Left ventricle myocardium inferior (tissue), 1 donor: ENCODE measurements at regions not wholly inside any gene's neighbourhood (a gene's known extent, or its start where the extent isn't known, plus 50 kb on each side); places are given as distances from the start of the nearest gene placed in this dataset.

ENCODE experiments used
- DNase-seq: peaks from one replicate; pipeline ENCODE4 v3.0.0-alpha.2; 2020
- H3K27ac ChIP-seq: fragments of 200-600 bp; replicated peaks from 2 replicates; pipeline ENCODE4 v1.8.0; 2021
- H3K27me3 ChIP-seq: fragments of 200-600 bp; 2 replicates; pipeline ENCODE4 v1.8.0; 2021; ENCODE audit warnings: low read depth
- H3K36me3 ChIP-seq: fragments of 200-600 bp; 2 replicates; pipeline ENCODE4 v1.8.0; 2021
- H3K4me1 ChIP-seq: fragments of 200-600 bp; 2 replicates; pipeline ENCODE4 v1.8.0; 2021
- H3K4me3 ChIP-seq: fragments of 200-600 bp; 2 replicates; pipeline ENCODE4 v1.8.0; 2021; ENCODE audit warnings: mild to moderate bottlenecking, moderate library complexity
- H3K9me3 ChIP-seq: fragments of 200-600 bp; replicated peaks from 2 replicates; pipeline ENCODE4 v1.8.0; 2021
- CTCF ChIP-seq: fragments of 200-600 bp; IDR thresholded peaks from 2 replicates; pipeline ENCODE4 v1.8.0; 2021; ENCODE audit warnings: antibody characterized with exemption, mild to moderate bottlenecking, borderline replicate concordance
- intact Hi-C: fragments of 100-400 bp; cut with micrococcal nuclease; formaldehyde crosslinking; loops from one replicate; pipeline ENCODE4 v1.11.0; 2022
- donor health status: DM: no; HTN: yes; CAD: no; lungs with severe emphysema.

GRCh38 chr2:175734686-175735085, 267.4 kb downstream of the LNPK start:
- Histone ChIP-seq H3K4me3 (no peak overlapping the region), H3K9me3 (no peaks in the 10 kb centered on the region), H3K4me1 (no peaks in the 10 kb centered on the region), H3K36me3 (no peaks in the 10 kb centered on the region), H3K27ac (no peak overlapping the region), H3K27me3 (no peaks in the 10 kb centered on the region)
- intact Hi-C loops: no loop called here
- no peak for TF ChIP-seq CTCF
- DNase-seq: no peak

DNA sequence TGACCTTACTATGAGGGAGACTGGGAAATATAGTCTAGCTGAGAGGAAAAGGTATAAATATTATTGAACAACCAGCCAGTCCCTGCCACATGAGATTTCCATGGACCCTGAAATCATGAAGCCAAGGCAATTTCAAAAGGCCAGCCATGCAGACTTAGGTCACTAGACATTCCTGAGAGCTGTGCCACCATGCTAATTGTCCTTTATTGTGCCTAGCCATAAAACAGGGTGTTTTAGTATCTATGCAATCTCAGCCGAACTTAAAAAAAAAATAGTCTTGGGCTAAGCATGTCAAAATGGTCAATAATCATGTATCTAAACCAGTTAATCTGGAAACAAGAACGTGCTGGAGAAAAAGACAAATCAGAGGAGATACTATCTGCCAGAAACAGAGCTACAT, 269.5 kb downstream of the LNPK start:
- TF ChIP-seq CTCF: no peak

GRCh38 chr2:175730050-175730449, 272.0 kb downstream of the LNPK start:
- Histone ChIP-seq H3K27me3 (no peaks in the 10 kb centered on the region), H3K36me3 (no peaks in the 10 kb centered on the region), H3K27ac (no peak overlapping the region), H3K4me3 (no peak overlapping the region), H3K9me3 (no peaks in the 10 kb centered on the region), H3K4me1 (no peaks in the 10 kb centered on the region)
- DNase-seq: no peak
- intact Hi-C loops: no loop called here
- TF ChIP-seq CTCF: no peak

More for the DNA sequence above, 269.5 kb downstream of the LNPK start:
- Histone ChIP-seq H3K4me1 (no peaks in the 10 kb centered on the region), H3K4me3 (no peak overlapping the region), H3K27ac (no peak overlapping the region), H3K36me3 (no peaks in the 10 kb centered on the region), H3K27me3 (no peaks in the 10 kb centered on the region), H3K9me3 (no peaks in the 10 kb centered on the region)
- intact Hi-C loops: no loop called here
- DNase-seq: no peak

DNA sequence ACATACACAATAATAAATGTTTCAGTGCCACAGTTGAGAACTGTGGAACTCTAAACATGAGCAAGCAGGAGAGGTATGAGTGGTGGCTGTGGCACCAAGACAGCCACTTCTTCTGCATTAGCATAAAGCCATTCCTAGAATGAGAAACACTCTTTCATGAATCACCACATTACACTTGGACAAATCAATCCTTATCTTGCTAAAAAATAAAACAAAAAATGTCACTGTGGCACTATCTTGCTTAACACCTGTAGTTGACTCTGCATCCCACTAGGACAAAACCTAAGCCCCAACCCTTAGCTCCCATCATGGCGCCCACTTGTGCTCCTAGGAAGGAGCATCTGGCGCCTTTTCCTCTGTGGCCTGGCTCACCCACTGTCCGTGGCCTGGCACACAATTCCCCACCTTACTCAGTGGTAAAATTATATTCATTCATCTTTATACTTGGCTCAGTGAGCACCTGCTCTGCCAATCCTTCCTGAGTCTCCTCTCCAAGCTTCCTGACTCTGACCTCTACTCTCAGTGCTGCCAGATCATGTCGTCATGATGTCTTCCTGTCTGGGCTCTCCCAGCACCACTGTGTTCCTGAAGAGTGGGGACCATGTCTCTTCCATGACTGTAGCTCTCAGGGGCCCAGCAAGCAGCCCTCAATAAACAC, 272.9 kb downstream of the LNPK start:
- no peak for DNase-seq
- H3K36me3 ChIP-seq: no peaks in the 10 kb centered on the region
- no peak for TF ChIP-seq CTCF
- H3K4me1 ChIP-seq: no peaks in the 10 kb centered on the region
- H3K27me3 ChIP-seq: no peaks in the 10 kb centered on the region
- intact Hi-C loops: no loop called here
- H3K4me3 ChIP-seq: no peak overlapping the region
- no peaks in the 10 kb centered on the region for H3K9me3 ChIP-seq
- no peak overlapping the region for H3K27ac ChIP-seq

DNA sequence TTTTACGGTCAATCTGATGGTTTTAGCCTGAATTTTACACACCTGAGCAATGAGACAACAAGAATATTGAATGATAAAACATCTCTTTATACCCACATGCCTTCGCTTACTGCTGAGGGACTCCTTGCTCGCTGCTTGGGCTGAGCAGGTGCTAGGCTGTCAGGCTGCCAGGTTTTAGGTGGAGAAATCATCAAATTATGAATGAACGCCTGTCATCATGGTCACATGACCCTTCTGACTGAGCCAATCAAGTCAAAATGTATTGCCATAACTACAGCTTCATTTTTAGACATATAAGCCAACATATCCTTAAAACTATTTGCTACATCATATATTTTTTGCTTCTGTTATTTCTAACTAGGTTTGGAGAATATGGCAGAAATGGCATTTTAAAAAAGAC, 274.0 kb downstream of the LNPK start:
- DNase-seq: no peak
- no peaks in the 10 kb centered on the region for H3K4me1 ChIP-seq
- H3K27me3 ChIP-seq: no peaks in the 10 kb centered on the region
- no peaks in the 10 kb centered on the region for H3K36me3 ChIP-seq
- H3K4me3 ChIP-seq: no peak overlapping the region
- intact Hi-C loops: no loop called here
- no peak overlapping the region for H3K27ac ChIP-seq
- peaks cover 10% of the 10 kb centered on the region for H3K9me3 ChIP-seq
- TF ChIP-seq CTCF: no peak
